Astrocyte (in vitro differentiated cells and primary cell): ENCODE measurements at regions not wholly inside any gene's neighbourhood (a gene's known extent, or its start where the extent isn't known, plus 50 kb on each side); places are given as distances from the start of the nearest gene placed in this dataset.

Source experiments
- EZH2 ChIP-seq: IDR thresholded peaks from 2 replicates; pipeline ENCODE4 v1.6.1; 2012; ENCODE audit warnings: mild to moderate bottlenecking, low read length, inconsistent platforms; ENCODE audit not compliant: insufficient read depth
- TF ChIP-seq, protein P1 (sequence below): IDR thresholded peaks from 2 replicates; pipeline ENCODE4 v1.5.1; 2011; ENCODE audit warnings: low read depth, mild to moderate bottlenecking, inconsistent platforms, low read length, moderate library complexity; ENCODE audit not compliant: insufficient read depth

DNA sequence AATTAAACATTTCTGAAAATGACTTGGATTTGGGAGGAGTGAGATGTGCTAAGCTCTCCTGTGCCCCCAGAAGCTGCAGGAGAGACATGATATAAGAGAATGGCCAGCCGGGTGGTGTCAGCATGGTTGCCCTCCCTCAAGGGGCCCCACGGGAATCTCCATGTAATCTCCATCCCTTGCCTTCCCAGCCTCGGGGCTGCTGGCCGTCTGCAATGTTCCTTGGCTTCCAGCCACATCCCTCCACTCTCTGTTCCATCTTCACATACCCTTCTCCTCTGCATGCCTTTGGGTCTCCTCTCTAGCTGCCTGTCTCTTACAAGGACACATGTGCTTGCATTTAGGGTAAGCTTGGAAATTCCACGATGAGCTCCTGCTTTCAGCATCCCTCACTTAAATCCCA lies 172.0 kb downstream of the TSHZ3 start:
- TF ChIP-seq, protein P1, sequence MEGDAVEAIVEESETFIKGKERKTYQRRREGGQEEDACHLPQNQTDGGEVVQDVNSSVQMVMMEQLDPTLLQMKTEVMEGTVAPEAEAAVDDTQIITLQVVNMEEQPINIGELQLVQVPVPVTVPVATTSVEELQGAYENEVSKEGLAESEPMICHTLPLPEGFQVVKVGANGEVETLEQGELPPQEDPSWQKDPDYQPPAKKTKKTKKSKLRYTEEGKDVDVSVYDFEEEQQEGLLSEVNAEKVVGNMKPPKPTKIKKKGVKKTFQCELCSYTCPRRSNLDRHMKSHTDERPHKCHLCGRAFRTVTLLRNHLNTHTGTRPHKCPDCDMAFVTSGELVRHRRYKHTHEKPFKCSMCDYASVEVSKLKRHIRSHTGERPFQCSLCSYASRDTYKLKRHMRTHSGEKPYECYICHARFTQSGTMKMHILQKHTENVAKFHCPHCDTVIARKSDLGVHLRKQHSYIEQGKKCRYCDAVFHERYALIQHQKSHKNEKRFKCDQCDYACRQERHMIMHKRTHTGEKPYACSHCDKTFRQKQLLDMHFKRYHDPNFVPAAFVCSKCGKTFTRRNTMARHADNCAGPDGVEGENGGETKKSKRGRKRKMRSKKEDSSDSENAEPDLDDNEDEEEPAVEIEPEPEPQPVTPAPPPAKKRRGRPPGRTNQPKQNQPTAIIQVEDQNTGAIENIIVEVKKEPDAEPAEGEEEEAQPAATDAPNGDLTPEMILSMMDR: no peak
- no peak for TF ChIP-seq EZH2
